ENCODE measurements at regions not wholly inside any gene's neighbourhood (a gene's known extent, or its start where the extent isn't known, plus 50 kb on each side); places are given as distances from the start of the nearest gene placed in this dataset.

DNA sequence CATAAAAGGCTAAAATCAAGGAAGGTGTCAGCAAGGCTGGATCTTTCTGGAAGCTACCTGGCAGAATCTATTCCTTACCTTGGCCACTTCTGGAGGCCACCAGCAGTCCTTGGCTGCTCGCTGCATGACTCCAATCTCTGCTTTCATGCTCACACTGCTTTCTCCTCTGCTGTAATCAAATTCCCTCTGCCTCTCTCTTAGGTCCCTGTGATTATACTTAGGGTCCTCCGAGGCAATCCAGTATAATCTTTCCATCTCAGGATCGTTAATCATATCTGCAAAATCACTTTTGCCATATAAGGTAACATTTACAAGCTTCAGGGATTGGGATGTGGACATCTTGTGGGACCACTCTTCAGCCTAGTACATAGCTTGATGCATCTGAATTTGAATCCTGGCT lies 110.7 kb upstream of the IVNS1ABP start:
- H3K4me2 ChIP-seq (ENCODE audit: low read depth, low read length, poor library complexity, severe bottlenecking): no peak overlapping the region
- H3F3A ChIP-seq (ENCODE audit: insufficient read depth): no peaks in the 10 kb centered on the region
- H3K9ac ChIP-seq (ENCODE audit: low read length): no peak overlapping the region
- no peaks in the 10 kb centered on the region for H4K20me1 ChIP-seq (ENCODE audit: low read depth, low read length)
- H3K36me3 ChIP-seq (ENCODE audit: low read length): no peaks in the 10 kb centered on the region
- H3K79me2 ChIP-seq (ENCODE audit: insufficient read depth, low read length): no peaks in the 10 kb centered on the region
- H3K9me2 ChIP-seq (replicated peaks; ENCODE audit: insufficient read depth, low read length): no peaks in the 10 kb centered on the region
- H3K9me3 ChIP-seq (ENCODE audit: insufficient read depth, low read length): no peaks in the 10 kb centered on the region
- no peak overlapping the region for H3K27ac ChIP-seq (ENCODE audit: low read depth, low read length)
- TF ChIP-seq, protein P1, sequence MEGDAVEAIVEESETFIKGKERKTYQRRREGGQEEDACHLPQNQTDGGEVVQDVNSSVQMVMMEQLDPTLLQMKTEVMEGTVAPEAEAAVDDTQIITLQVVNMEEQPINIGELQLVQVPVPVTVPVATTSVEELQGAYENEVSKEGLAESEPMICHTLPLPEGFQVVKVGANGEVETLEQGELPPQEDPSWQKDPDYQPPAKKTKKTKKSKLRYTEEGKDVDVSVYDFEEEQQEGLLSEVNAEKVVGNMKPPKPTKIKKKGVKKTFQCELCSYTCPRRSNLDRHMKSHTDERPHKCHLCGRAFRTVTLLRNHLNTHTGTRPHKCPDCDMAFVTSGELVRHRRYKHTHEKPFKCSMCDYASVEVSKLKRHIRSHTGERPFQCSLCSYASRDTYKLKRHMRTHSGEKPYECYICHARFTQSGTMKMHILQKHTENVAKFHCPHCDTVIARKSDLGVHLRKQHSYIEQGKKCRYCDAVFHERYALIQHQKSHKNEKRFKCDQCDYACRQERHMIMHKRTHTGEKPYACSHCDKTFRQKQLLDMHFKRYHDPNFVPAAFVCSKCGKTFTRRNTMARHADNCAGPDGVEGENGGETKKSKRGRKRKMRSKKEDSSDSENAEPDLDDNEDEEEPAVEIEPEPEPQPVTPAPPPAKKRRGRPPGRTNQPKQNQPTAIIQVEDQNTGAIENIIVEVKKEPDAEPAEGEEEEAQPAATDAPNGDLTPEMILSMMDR (IDR thresholded peaks at IDR 0.05; ENCODE audit: insufficient read depth, low read length, poor library complexity, severe bottlenecking): no peak
- no peak for TF ChIP-seq EZH2phosphoT487 (conservative IDR thresholded peaks at IDR 0.05; ENCODE audit: low read length)
- no peak overlapping the region for H3K4me3 ChIP-seq (ENCODE audit: insufficient read depth, low read length, poor library complexity, severe bottlenecking)
- H3K27me3 ChIP-seq (ENCODE audit: low read length): no peaks in the 10 kb centered on the region
- H2AFZ ChIP-seq (ENCODE audit: low read depth, low read length, severe bottlenecking): no peak overlapping the region

DNA sequence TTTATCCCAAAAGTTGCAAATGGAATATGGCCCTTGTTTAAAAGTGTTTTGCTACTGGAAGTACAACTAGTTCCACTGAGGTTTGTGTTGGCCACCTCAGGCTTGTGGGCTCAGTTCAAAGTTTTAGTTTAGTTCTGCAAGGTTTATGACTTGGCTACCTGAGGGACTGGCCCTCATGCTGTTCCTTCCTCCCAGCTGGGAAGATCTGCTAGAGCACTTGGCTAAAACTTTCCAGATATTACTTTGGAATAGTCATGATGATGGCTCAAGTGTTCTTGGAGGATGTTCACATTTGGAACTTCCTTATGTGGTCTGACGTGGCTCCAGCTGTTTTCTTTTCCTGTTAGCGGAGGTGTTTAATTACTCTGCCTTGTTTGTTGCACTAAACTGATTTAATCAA lies 110.2 kb upstream of the IVNS1ABP start:
- no peaks in the 10 kb centered on the region for H3F3A ChIP-seq (ENCODE audit: insufficient read depth)
- H3K4me3 ChIP-seq (ENCODE audit: insufficient read depth, low read length, poor library complexity, severe bottlenecking): no peak overlapping the region
- no peak overlapping the region for H3K4me2 ChIP-seq (ENCODE audit: low read depth, low read length, poor library complexity, severe bottlenecking)
- H3K79me2 ChIP-seq (ENCODE audit: insufficient read depth, low read length): no peaks in the 10 kb centered on the region
- no peaks in the 10 kb centered on the region for H3K36me3 ChIP-seq (ENCODE audit: low read length)
- H4K20me1 ChIP-seq (ENCODE audit: low read depth, low read length): no peaks in the 10 kb centered on the region
- H3K9me3 ChIP-seq (ENCODE audit: insufficient read depth, low read length): no peaks in the 10 kb centered on the region
- no peak overlapping the region for H3K9ac ChIP-seq (ENCODE audit: low read length)
- H3K9me2 ChIP-seq (replicated peaks; ENCODE audit: insufficient read depth, low read length): no peaks in the 10 kb centered on the region
- TF ChIP-seq EZH2phosphoT487 (conservative IDR thresholded peaks at IDR 0.05; ENCODE audit: low read length): no peak
- TF ChIP-seq, protein P1 (IDR thresholded peaks at IDR 0.05; ENCODE audit: insufficient read depth, low read length, poor library complexity, severe bottlenecking): no peak
- H3K27ac ChIP-seq (ENCODE audit: low read depth, low read length): no peak overlapping the region
- no peaks in the 10 kb centered on the region for H3K27me3 ChIP-seq (ENCODE audit: low read length)
- no peak overlapping the region for H2AFZ ChIP-seq (ENCODE audit: low read depth, low read length, severe bottlenecking)

DNA sequence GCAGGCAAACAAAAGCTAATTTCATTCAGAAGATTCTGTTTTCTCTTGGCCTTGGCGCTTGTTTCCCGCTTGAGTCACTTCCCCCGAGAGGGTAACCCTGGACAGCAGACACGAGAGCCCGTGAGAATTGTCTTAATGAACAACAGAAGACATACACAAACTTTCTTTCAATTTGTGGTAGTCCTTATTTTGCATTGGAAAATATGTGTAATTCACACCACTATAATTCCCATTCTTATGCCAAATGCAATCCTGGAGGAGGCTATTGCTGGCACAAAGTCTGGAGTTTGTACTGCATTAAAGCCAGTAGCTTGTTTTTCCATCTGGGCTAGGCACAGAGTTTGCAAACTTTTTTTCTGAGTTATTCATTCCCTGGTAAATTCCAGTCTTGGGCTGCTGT lies 109.8 kb upstream of the IVNS1ABP start:
- Histone ChIP-seq H3K4me3 (ENCODE audit: insufficient read depth, low read length, poor library complexity, severe bottlenecking) (no peak overlapping the region), H3K9me2 (replicated peaks; ENCODE audit: insufficient read depth, low read length) (no peaks in the 10 kb centered on the region), H4K20me1 (ENCODE audit: low read depth, low read length) (no peaks in the 10 kb centered on the region), H2AFZ (ENCODE audit: low read depth, low read length, severe bottlenecking) (no peak overlapping the region), H3F3A (ENCODE audit: insufficient read depth) (no peaks in the 10 kb centered on the region), H3K79me2 (ENCODE audit: insufficient read depth, low read length) (no peaks in the 10 kb centered on the region), H3K9me3 (ENCODE audit: insufficient read depth, low read length) (no peaks in the 10 kb centered on the region), H3K4me2 (ENCODE audit: low read depth, low read length, poor library complexity, severe bottlenecking) (no peak overlapping the region), H3K27ac (ENCODE audit: low read depth, low read length) (no peak overlapping the region), H3K27me3 (ENCODE audit: low read length) (no peaks in the 10 kb centered on the region), H3K9ac (ENCODE audit: low read length) (no peak overlapping the region), H3K36me3 (ENCODE audit: low read length) (no peaks in the 10 kb centered on the region)
- TF ChIP-seq EZH2phosphoT487 (conservative IDR thresholded peaks at IDR 0.05; ENCODE audit: low read length): no peak
- TF ChIP-seq, protein P1 (IDR thresholded peaks at IDR 0.05; ENCODE audit: insufficient read depth, low read length, poor library complexity, severe bottlenecking): no peak

Data from SU-DHL-6 (cell line).